A673 (cell line): ENCODE measurements at regions not wholly inside any gene's neighbourhood (a gene's known extent, or its start where the extent isn't known, plus 50 kb on each side); places are given as distances from the start of the nearest gene placed in this dataset.

Experiments
- BruUV-seq: library from RNA; stranded (reverse); fragments of 400-500 nt; replicated peaks from 2 replicates; lab custom pipeline; 2021; lab: Mats Ljungman, UMichigan
- CTCF ChIA-PET: fragments of 300-600 bp; sonication (Branson Sonifier 250); formaldehyde crosslinking; loops from one replicate; lab custom pipeline; 2022; ENCODE audit warnings: antibody characterized with exemption; lab: Charles Lee
- POLR2A ChIA-PET: fragments of 300-600 bp; sonication (Branson Sonifier 250); formaldehyde crosslinking; loops from one replicate; lab custom pipeline; 2022; ENCODE audit warnings: antibody characterized with exemption; ENCODE audit not compliant: low non-redundant PET; lab: Charles Lee
- DNase-seq: peaks from one replicate; pipeline ENCODE4 v3.0.0-alpha.2; 2015; ENCODE audit warnings: low spot score
- H3K27ac ChIP-seq: fragments of 200-600 bp; sonication (generic); 2 replicates; pipeline ENCODE4 v1.5.1; 2016; ENCODE audit warnings: mixed run types, low read depth, mild to moderate bottlenecking, mixed read lengths, antibody characterized with exemption, low read length; ENCODE audit not compliant: poor library complexity, severe bottlenecking
- H3K27me3 ChIP-seq: fragments of 200-600 bp; sonication (generic); replicated peaks from 2 replicates; pipeline ENCODE4 v1.6.1; 2017; ENCODE audit warnings: mixed run types, low read depth, mild to moderate bottlenecking, mixed read lengths, antibody characterized with exemption, low read length; ENCODE audit not compliant: insufficient read depth, poor library complexity
- H3K36me3 ChIP-seq: fragments of 200-600 bp; sonication (generic); 2 replicates; pipeline ENCODE4 v1.6.1; 2016; ENCODE audit warnings: mixed run types, mild to moderate bottlenecking, mixed read lengths, antibody characterized with exemption, low read length; ENCODE audit not compliant: insufficient read depth, poor library complexity, severe bottlenecking
- H3K4me1 ChIP-seq: fragments of 200-600 bp; sonication (generic); 2 replicates; pipeline ENCODE4 v1.6.1; 2017; ENCODE audit warnings: mixed run types, mild to moderate bottlenecking, mixed read lengths, antibody characterized with exemption, low read length; ENCODE audit not compliant: insufficient read depth, poor library complexity, severe bottlenecking
- H3K4me3 ChIP-seq: fragments of 200-600 bp; sonication (generic); 2 replicates; pipeline ENCODE4 v1.5.1; 2016; ENCODE audit warnings: low read depth, mixed run types, mild to moderate bottlenecking, mixed read lengths, low read length; ENCODE audit not compliant: poor library complexity, severe bottlenecking
- H3K9me3 ChIP-seq: fragments of 200-600 bp; sonication (generic); 2 replicates; pipeline ENCODE4 v1.6.1; 2016; ENCODE audit warnings: mixed run types, low read depth, mild to moderate bottlenecking, mixed read lengths, antibody characterized with exemption, low read length; ENCODE audit not compliant: poor library complexity, severe bottlenecking
- EZH2 ChIP-seq: fragments of 200-600 bp; sonication (generic); IDR thresholded peaks from 2 replicates; pipeline ENCODE4 v1.6.1; 2017; ENCODE audit warnings: borderline replicate concordance, low read depth, mild to moderate bottlenecking, mixed read lengths, antibody characterized with exemption, low read length; ENCODE audit not compliant: poor library complexity, severe bottlenecking
- intact Hi-C: fragments of 100-400 bp; cut with micrococcal nuclease; formaldehyde crosslinking; loops from one replicate; pipeline ENCODE4 v1.10.0; 2022; ENCODE audit not compliant: unreplicated experiment
- TF ChIP-seq, protein P1 (sequence below): fragments of 300-800, 200-600 bp; sonication (generic); conservative IDR thresholded peaks from 2 replicates; pipeline ENCODE4 v1.5.1; 2017; ENCODE audit warnings: low read depth, mild to moderate bottlenecking, antibody characterized with exemption, low read length, moderate library complexity, mixed read lengths

DNA sequence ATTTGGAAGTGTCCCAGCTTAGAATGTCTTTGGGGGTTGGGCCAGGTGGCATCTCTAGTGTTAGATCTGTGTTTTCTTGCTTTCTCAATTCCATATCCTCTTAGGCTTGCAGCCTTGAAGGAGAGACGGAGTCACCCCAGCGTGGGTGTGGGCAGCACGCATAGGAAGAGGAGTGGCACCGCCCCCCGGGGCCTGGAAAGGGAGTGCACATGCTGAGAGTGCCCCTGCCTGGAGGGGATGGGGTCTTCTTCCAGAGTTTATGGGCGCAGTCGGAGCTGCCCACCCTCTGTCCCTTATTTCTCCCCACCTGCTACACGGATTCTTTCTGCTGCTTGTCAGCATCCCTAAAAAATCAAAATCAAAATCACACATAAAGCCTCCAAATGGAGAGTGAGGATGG is 309.7 kb downstream of the QKI start:
- TF ChIP-seq EZH2 = no peak
- TF ChIP-seq, protein P1, sequence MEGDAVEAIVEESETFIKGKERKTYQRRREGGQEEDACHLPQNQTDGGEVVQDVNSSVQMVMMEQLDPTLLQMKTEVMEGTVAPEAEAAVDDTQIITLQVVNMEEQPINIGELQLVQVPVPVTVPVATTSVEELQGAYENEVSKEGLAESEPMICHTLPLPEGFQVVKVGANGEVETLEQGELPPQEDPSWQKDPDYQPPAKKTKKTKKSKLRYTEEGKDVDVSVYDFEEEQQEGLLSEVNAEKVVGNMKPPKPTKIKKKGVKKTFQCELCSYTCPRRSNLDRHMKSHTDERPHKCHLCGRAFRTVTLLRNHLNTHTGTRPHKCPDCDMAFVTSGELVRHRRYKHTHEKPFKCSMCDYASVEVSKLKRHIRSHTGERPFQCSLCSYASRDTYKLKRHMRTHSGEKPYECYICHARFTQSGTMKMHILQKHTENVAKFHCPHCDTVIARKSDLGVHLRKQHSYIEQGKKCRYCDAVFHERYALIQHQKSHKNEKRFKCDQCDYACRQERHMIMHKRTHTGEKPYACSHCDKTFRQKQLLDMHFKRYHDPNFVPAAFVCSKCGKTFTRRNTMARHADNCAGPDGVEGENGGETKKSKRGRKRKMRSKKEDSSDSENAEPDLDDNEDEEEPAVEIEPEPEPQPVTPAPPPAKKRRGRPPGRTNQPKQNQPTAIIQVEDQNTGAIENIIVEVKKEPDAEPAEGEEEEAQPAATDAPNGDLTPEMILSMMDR = no peak
- POLR2A ChIA-PET = no interaction called here
- Histone ChIP-seq H3K27ac (no peak overlapping the region), H3K9me3 (no peaks in the 10 kb centered on the region), H3K36me3 (no peaks in the 10 kb centered on the region), H3K4me1 (peaks cover 10% of the 10 kb centered on the region), H3K4me3 (no peak overlapping the region), H3K27me3 (no peaks in the 10 kb centered on the region)
- intact Hi-C loops = no loop called here
- no TSS peak for BruUV-seq
- DNase-seq = no peak
- CTCF ChIA-PET = no interaction called here

DNA sequence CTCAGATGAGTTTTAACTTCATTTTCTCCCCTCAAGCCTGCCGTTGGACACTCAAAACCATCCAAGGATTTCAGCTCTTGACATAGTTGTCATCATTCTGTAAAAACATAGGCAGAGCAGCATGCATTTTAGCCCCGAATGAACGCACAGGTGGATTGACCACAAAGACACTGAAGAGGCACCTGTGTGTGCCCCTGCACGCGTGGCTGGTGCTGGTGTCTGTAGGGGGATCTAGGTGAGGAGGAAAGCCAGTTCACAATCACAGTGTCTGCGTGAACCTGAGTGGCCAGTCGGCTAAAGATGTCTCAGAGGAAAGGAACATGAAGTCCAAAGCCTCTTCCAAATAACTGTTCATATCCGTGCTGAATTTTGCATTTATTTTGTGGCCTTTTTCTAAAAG is 309.2 kb downstream of the QKI start:
- CTCF ChIA-PET = no interaction called here
- Histone ChIP-seq H3K9me3 (no peaks in the 10 kb centered on the region), H3K36me3 (no peaks in the 10 kb centered on the region), H3K4me3 (no peak overlapping the region), H3K27me3 (no peaks in the 10 kb centered on the region), H3K4me1 (peaks cover 10% of the 10 kb centered on the region), H3K27ac (no peak overlapping the region)
- no TSS peak for BruUV-seq
- POLR2A ChIA-PET = no interaction called here
- no peak for DNase-seq
- TF ChIP-seq, protein P1 = no peak
- no peak for TF ChIP-seq EZH2
- intact Hi-C loops = no loop called here

DNA sequence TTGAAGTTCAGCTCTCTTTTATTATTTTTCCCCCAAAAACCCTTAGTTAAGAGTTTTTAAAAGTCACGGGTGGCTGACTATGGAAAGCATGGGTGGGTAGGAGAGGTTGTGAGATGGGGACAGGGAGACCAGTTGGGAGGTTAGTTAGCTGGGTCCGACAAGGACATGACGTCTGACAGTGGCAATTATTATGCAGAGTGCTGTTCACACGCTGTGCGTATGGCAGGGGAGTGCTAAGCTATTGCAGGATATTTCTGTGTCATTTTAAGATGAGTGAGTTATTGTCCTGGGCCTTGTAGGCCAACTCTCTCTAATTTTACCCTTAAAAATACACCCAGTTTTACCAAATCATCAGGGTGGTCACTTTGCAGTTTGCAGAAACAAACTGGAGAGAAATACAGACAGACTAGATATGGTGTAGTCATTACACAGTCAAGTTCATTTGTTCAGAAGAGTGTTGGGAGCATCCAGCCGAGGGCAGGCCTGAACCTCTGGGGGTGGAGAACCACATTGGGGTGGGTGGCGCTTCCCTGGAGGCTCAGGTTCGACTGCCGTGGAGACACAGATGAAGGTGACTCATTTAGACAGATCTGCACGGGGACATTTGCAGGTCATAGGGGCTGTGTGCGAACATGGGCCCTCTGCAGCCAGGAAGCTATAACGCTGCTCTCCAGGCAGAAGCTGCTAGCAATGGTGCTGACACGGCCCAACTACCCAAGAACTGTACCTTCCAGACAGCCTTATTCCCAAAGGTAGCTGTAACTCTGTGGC is 307.6 kb downstream of the QKI start:
- intact Hi-C loops = no loop called here
- CTCF ChIA-PET = no interaction called here
- H3K4me1 ChIP-seq = no peaks in the 10 kb centered on the region
- no peaks in the 10 kb centered on the region for H3K36me3 ChIP-seq
- no peaks in the 10 kb centered on the region for H3K27me3 ChIP-seq
- H3K9me3 ChIP-seq = no peaks in the 10 kb centered on the region
- H3K4me3 ChIP-seq = no peak overlapping the region
- POLR2A ChIA-PET = no interaction called here
- DNase-seq = no peak
- H3K27ac ChIP-seq = no peak overlapping the region
- BruUV-seq = no TSS peak
- TF ChIP-seq, protein P1 = no peak
- no peak for TF ChIP-seq EZH2
